ENCODE measurements at regions not wholly inside any gene's neighbourhood (a gene's known extent, or its start where the extent isn't known, plus 50 kb on each side); places are given as distances from the start of the nearest gene placed in this dataset.

DNA sequence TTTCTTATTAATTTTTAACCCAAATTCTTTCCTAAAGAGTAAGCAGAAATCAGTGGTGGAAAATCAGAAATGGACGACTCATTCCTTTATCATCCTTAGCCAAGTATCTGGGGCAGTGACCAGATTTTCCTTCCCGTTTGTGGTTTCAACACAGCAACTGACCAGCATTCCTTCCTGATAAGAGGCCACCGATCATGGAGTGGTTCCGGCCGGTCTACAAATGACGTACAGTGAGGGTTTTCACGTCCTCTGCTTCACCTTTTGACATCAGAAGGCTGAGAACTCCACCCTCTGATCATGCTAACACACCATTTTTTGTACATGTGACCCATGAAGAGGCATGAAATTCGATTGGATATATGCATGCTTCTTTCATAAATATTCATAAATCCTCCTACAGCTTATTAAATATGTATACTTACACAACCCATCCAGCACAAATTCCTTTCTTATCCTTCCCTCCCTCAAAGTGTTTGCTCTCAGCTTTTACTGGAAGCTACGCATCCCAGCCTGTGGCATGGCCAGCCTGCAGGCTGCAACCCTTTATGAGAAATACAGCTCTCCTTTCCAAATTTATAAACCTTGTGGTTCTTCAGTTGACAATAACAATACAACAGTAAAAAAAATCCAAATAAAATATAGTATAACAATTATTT, 173.0 kb upstream of the CASK start:
- DNase-seq (ENCODE audit: low read depth in 2 of 2): no peak

DNA sequence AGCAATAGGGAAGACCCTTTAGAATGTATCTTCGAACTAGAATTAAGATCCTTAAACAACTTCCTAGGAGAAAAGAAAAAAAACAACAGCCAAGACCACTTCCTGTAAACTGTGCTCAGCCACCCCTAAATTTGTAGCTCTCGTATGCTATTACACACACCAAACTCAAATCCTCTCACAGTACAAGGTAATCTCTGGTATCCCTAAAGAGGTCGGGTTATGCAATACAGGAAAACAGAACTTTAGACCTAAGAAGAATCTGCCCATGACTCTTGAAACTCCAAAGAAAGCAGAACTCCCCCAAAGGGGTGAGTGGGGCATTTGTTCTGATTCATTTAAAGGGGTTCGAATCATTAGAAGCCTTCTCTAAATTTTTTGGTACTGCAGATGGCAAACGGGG, 170.9 kb upstream of the CASK start:
- DNase-seq (ENCODE audit: low read depth in 2 of 2): no peak

DNA sequence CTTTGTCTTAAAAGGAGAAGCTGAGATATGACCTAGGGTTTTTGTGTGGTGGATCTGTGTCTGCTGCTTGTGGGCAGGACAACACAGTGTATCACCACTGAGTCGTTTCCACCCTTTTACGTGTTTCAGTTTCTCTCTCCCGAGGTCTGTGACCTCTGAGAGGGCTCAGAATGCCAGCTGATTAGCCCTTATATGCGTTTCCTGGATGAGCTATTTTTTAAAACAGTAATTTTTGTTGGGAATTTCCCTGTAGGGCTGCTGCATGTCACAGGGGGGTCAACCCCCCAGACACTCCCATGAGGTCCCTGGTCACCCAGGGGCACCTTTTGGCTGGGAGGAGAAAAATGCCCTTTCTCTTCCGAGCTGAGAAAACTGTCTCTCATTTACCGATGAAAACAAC, 170.4 kb upstream of the CASK start:
- DNase-seq (ENCODE audit: low read depth in 2 of 2): no peak

DNA sequence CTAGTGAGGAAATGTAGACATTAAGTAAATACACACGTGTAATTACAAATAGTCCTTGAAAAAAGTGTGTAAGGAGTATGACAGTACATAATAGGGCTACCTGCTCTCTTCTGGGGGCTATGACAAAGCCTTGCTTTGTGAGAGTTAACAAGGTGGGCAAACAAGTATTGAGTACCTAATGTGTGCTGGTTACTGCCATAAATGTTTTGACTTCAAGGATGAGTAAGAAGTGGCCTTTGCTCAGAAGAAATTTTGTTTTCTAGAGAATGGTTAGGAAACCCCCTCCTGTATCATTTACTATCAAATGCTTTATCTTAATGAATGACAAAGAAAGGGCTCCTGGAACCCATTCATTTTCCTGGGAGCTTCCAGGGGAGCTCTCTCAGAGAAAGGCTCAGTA, 167.0 kb upstream of the CASK start:
- DNase-seq (ENCODE audit: low read depth in 2 of 2): no peak

DNA sequence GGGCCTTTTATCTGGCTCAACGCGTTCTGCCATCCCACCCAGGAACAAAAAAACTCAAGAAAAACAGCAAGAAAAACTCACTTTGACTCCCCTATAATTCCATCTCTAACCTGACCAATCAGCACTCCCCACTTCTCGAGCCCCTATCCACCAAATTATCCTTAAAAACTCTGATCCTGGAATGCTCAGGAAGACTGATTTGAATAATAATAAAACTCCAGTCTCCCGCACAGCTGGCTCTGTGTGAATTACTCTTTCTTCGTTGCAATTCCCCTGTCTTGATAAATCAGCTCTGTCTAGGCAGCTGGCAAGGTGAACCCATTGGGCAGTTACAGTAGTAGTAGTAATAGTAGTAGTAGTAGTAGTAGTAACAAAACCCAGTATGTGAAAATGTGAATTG, 165.7 kb upstream of the CASK start:
- no peak for DNase-seq (ENCODE audit: low read depth in 2 of 2)

DNA sequence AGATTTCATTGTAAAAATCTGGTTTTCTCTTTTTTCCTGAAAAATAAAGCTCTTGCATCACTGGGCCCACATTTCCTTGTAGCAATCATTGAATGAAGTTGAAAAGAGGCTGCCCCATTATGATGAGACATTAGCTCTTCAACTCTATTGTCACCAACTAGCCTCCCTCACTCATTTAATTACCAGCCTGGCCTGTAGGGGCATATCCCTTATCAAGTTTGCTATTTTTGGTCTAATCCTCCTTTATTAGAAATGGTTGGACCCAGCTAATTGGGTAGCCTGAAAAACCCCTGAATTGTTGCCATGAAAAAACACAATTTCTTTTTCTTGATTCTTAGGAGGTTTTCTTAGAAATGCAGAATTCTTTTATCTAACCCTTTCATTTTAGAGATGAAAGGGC, 164.6 kb upstream of the CASK start:
- no peak for DNase-seq (ENCODE audit: low read depth in 2 of 2)

DNA sequence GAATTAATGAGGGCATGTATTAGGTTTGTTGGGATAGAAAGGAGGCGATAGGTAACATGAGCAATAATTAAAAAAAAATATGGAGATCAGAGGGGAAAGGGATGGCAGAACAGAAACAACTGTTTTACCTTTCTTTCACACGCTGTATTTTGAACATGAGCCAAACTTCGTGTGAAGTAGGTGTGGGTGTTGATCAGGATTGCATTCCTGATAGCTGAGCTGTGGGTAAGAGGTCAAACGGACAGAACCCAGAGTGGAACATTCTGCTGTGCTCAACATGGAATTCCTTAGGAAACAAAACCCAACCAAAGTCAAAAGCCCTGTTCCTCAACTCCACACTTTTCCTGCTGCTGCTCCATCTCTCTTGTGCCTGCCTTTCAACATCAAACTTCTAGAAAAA, 162.5 kb upstream of the CASK start:
- DNase-seq (ENCODE audit: low read depth in 2 of 2): peak; percentile 1 to 22

DNA sequence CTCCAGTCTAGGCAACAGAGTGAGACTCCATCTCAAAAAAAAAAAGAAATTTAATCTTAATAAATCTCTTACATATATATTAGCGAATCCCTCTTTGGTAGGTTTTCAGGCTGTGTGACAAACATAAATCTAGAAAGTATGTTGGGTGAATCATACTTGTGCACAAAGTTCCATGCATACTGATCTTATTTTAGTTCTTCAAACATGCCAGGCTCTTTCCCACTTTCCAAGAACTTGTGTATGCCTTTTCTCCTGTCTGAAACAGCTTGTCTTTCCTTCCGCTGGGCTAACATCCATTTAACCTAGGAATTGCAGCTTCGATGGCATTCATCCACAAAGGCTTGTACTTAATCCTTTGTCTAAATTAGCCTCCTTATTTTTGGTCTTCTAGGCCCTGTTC, 156.6 kb upstream of the CASK start:
- no peak for DNase-seq (ENCODE audit: low read depth in 2 of 2)

- no peak for DNase-seq (ENCODE audit: low read depth in 2 of 2)
Observed at GRCh38 chrX:42077675-42078074, 154.3 kb upstream of the CASK start.

- no peak for DNase-seq (ENCODE audit: low read depth in 2 of 2)
Observed at GRCh38 chrX:42075032-42075431, 151.7 kb upstream of the CASK start.

GRCh38 chrX:42073448-42073847, 150.1 kb upstream of the CASK start:
- no peak for DNase-seq (ENCODE audit: low read depth in 2 of 2)

DNA sequence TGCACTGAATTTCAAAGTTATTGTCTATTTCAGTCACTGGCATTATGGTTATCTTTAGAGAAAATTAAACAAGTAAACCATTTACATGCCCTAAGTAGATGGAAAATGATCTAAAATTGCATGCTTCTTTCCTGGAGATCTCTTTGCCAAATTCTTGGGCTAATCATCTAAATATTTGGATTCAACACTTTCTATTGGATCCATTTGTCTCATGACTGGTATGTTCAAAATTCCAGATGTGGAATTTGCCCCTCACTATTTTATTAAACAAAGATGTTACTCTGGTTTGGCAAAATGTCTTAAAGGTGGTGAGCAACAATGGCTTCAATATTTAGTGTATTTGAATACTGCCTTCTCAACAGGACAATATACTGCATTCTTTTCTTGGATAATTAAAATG, 147.5 kb upstream of the CASK start:
- no peak for DNase-seq (ENCODE audit: low read depth in 2 of 2)

DNA sequence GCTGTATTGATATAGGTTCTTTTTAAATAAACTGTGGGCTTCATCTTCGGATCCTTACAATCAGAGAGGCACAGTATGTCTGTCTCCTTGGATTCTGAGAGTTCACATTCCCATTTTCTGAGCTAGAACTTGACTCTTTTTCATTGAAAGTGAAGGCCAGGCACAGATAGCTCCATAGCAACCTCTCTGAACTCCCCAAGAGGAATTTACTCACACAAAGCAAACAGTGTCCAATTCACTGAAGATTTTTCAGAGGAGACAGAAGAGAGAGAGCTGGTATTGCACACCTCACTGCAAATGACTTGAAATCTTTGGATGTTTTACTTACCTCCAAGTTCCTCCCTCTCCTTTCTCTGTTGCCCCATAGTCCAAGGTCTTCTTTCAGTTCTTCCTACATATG, 130.9 kb upstream of the CASK start:
- no peak for DNase-seq (ENCODE audit: low read depth in 2 of 2)

DNA sequence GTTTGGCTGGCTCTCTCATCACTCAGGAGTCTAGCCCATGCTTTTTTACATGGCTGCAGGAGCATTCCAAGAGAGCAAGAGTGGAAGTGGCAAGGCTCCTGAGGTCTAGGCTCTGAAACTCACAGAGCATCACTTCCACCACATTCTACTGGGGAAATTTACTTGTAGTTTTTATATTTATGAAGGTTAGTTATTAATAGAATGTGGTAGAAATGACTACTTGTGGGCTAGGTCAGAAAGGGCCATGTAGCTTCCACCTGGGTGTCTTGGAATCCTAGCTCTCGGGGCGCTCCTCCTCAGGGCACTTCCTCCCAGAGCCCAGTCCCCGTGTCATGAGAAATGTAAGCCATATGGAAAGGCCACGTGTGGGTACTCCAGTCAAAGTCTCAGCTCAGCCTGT, 127.0 kb upstream of the CASK start:
- no peak for DNase-seq (ENCODE audit: low read depth in 2 of 2)

DNA sequence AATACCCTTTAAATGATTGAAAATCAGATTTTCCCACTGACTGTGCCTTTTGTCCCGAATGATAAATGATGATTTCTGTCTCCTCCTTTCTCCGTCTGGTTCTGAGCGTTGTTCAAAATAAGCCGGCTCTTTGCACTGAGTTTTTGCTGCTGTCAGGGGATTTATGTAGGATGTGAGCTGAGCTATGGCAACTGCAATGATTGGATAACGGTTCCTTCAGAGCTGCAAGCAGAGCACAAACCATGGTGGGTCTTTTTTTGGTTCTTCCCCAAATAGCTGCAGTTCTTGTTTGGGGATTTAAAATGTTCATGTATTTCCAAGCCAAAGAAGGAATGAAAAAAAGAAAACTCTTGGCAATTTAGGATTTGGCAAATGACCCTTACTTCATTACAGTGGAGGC, 124.5 kb upstream of the CASK start:
- DNase-seq (ENCODE audit: low read depth in 2 of 2): no peak

DNA sequence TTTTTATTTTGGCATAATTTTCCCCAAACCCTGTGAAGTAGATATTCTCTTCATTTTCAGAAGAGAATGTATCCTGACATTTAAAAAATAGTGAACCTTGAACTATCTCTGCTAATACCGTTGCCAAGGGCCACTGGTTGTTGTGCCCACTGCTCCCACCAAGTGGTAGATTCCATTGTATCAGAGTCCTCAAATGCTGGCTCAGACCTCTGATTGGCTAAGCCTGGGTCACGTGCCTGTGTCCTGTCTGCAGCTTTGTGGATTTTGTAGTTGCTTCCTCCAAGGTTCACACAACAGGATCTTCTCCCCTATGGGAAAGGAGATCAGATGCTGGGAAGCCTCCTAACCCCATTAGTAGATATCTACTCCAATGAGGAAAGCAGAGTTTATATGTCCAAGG, 104.8 kb upstream of the CASK start:
- no peak for DNase-seq (ENCODE audit: low read depth in 2 of 2)

- no peak for DNase-seq (ENCODE audit: low read depth in 2 of 2)
Observed at GRCh38 chrX:42027367-42028000, 104.1 kb upstream of the CASK start.

DNA sequence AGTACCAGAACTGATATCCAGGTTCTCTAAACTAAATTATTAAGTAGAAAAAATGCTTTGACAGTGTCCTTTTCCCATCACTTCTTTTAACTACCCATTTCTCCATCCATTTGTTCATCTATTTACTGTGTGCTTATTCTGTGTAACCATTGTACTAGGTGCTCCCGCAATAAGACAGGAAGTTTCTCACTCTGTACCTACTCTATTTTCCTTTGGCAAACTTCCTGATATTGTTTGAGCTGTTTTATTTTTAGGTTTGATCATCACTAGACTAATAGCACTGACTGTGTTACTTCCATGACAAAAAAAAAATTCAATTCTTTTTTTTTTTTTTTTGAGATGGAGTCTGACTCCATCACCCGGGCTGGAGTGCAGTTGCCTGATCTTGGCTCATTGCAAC, 102.5 kb upstream of the CASK start:
- peak; percentile 47 to 65 for DNase-seq (ENCODE audit: low read depth in 2 of 2)

DNA sequence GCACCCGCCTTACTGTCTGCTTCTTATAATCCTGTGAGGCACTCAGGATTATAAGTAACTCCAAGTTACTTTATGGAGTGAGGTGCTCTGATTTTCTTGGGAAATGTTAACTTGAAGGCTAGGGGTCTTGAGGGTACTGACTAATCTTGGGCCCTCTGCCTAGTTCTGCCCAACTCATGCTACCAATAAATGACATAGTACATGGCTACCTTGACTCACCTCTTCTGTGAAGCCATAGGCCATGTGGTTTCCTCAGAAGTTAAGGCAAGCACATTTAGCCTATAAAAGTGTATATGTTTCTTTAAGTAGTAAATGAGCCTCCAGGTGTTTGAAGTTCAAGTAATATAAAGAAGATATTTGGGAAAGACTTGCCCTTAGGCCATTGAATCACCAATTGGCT, 99.8 kb upstream of the CASK start:
- no peak for DNase-seq (ENCODE audit: low read depth in 2 of 2)

- DNase-seq (ENCODE audit: low read depth in 2 of 2): no peak
Observed at GRCh38 chrX:42022158-42022557, 98.8 kb upstream of the CASK start.

GRCh38 chrX:42021058-42021457, 97.7 kb upstream of the CASK start:
- no peak for DNase-seq (ENCODE audit: low read depth in 2 of 2)

GRCh38 chrX:42020225-42020624, 96.9 kb upstream of the CASK start:
- DNase-seq (ENCODE audit: low read depth in 2 of 2): peak in 1 of 2 donors; percentile 18

DNA sequence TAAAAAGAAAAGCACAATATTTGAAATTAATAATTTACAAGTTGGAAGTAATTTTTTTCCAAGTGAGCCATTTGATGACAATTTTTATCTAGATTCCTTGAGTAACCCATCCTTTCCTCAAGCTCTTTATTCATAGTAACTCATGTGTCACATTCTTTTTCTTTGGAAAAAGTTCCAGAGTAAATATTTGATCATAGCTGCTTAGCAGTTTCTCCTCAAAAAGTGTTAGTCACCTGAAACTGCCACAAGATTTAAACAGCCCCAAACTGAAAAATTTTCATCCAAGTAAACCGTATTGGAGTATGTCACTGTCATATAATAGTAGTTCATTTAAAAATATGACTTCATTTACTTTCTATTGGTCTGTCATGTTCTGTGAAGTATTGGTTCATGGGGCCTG, 94.6 kb upstream of the CASK start:
- DNase-seq (ENCODE audit: low read depth in 2 of 2): no peak

- DNase-seq (ENCODE audit: low read depth in 2 of 2): no peak
Observed at GRCh38 chrX:42000836-42001235, 77.5 kb upstream of the CASK start.
